AG09309 (cell line): ENCODE measurements at regions not wholly inside any gene's neighbourhood (a gene's known extent, or its start where the extent isn't known, plus 50 kb on each side); places are given as distances from the start of the nearest gene placed in this dataset.
"Not testable (repeated sequence)": the region's sequence is repeated elsewhere in the genome, so short reads cannot be mapped to it uniquely, and the experiment has no call there.

ENCODE experiments used
- DNase-seq: peaks from one replicate; pipeline ENCODE4 v3.0.0-alpha.2; 2010; ENCODE audit warnings: low read depth
- H3K4me3 ChIP-seq: 2 replicates; pipeline ENCODE4 v1.5.1; 2011; ENCODE audit warnings: mild to moderate bottlenecking, low read depth, low read length, moderate library complexity; ENCODE audit not compliant: control insufficient read depth
- TF ChIP-seq, protein P1 (sequence below): IDR thresholded peaks from 2 replicates; pipeline ENCODE4 v1.5.1; 2011; ENCODE audit warnings: mild to moderate bottlenecking, low read depth, low read length, inconsistent platforms; ENCODE audit not compliant: insufficient read depth, control insufficient read depth; ENCODE audit errors: missing control alignments

DNA sequence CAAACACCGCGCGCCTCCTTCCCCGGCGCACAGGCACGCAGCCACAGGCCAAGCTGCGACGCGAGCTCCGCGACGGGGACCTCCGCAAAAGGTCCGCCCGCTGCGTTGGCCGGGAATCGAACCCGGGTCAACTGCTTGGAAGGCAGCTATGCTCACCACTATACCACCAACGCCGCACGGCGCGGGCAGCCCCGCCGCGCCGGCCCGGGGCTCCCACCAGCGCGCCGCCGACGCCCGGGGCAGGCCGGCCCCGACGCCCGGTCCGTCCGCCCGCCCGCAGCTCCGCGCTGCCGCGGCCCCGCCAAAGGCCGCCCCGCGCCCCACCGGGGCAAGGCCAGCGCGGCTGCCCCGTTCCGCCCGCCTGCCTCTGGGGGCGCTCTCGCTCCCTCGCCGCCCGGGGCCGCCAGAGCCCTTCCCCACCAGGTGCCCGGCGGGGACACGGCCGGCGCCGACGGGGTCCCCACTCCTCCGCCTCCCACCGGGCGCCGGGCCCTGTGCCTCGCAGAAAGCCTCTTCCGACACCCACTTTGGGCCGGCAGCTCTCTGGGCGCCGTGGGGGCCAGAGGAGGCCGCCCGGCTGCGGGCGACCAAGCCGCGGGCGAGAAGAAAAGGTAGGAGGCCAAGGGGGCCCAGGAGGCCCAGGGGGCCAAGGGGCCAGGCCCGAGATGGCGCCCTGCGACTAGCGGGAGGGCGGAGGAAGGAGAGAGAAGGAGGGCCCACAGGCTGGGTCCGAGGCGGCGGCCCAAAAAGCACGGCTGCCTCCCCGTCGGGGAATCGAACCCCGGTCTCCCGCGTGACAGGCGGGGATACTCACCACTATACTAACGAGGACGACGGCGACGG, 50.2 kb upstream of the FCGR2A start:
- not testable (repeated sequence) for DNase-seq, H3K4me3 ChIP-seq

DNA sequence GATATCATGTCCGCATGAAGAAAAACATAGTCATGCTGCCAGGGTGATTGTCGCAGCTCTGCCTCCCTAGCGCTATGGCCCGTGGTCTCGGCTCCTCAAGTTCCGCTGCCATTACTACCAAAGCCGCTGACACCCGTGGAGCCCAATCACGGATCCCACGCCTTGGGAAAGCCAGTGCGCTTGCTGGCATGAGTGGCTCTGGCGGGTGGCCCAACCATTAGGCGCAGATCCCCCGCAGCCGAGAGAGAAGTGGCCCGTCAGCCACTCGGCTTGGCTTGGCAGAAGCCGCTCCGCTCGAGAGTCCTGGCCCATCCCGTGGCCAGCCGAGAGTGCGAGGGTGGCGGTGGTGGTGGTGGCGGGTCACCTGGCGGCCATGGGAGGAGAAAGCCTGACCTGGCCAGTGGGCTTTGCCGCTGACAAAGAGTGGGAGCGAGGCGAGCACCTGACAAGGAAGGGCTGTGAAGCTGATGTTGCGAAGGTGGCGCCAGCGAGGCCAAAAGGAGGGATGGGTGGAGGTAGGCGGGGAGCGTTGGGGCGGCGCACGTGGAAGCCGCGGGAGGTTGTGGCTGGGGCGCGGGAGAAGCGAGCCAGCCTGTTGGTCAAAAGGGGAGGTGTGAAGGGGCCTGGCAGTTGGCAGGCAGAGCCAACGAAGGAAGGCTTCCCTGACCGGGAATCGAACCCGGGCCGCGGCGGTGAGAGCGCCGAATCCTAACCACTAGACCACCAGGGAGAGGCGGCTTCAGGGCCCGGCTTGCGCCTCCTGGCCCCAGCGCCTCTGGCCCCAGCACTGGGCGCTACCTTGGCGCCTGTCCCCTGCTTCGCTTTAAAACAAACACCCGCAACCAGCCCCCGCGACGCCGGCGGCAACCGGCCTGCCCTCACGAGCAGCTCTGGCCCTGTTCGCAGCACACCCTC, 51.0 kb upstream of the FCGR2A start:
- not testable (repeated sequence) for DNase-seq, H3K4me3 ChIP-seq

DNA sequence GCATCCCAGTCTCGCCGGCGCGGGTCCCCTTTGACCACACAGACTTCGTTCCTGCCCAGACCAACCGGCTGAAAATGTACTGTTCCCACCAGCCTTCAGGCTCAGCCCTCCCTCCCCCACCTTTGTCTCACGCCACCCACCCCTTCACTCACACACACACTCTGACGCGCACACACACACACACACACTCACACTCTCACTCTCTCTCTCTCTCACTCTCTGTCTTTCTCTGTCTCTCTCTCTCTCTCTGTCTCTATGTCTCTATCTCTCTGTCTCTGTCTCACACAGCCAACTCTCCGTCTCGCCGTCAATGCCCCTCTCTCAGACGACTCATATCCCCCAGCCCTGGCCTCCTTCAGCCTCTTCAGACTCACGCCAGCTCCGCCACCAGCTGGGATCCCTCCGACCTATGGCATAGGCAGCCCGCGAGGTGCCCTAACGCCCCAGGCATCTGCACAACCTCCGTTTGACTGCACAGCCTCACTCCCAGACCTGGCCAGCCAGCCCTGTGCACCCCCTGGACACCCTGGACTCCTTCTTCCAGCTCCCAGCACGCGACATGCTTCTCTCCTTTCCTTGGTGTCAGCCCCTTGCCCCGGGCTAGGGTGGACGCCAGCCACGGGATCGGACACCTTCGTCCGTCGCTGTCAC, 53.4 kb upstream of the FCGR2A start:
- DNase-seq, H3K4me3 ChIP-seq: not testable (repeated sequence)

DNA sequence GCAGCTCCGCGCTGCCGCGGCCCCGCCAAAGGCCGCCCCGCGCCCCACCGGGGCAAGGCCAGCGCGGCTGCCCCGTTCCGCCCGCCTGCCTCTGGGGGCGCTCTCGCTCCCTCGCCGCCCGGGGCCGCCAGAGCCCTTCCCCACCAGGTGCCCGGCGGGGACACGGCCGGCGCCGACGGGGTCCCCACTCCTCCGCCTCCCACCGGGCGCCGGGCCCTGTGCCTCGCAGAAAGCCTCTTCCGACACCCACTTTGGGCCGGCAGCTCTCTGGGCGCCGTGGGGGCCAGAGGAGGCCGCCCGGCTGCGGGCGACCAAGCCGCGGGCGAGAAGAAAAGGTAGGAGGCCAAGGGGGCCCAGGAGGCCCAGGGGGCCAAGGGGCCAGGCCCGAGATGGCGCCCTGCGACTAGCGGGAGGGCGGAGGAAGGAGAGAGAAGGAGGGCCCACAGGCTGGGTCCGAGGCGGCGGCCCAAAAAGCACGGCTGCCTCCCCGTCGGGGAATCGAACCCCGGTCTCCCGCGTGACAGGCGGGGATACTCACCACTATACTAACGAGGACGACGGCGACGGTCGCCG, 57.4 kb upstream of the FCGR2A start:
- not testable (repeated sequence) for DNase-seq, H3K4me3 ChIP-seq

DNA sequence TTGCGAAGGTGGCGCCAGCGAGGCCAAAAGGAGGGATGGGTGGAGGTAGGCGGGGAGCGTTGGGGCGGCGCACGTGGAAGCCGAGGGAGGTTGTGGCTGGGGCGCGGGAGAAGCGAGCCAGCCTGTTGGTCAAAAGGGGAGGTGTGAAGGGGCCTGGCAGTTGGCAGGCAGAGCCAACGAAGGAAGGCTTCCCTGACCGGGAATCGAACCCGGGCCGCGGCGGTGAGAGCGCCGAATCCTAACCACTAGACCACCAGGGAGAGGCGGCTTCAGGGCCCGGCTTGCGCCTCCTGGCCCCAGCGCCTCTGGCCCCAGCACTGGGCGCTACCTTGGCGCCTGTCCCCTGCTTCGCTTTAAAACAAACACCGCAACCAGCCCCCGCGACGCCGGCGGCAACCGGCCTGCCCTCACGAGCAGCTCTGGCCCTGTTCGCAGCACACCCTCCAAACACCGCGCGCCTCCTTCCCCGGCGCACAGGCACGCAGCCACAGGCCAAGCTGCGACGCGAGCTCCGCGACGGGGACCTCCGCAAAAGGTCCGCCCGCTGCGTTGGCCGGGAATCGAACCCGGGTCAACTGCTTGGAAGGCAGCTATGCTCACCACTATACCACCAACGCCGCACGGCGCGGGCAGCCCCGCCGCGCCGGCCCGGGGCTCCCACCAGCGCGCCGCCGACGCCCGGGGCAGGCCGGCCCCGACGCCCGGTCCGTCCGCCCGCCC, 58.1 kb upstream of the FCGR2A start:
- H3K4me3 ChIP-seq, DNase-seq: not testable (repeated sequence)

DNA sequence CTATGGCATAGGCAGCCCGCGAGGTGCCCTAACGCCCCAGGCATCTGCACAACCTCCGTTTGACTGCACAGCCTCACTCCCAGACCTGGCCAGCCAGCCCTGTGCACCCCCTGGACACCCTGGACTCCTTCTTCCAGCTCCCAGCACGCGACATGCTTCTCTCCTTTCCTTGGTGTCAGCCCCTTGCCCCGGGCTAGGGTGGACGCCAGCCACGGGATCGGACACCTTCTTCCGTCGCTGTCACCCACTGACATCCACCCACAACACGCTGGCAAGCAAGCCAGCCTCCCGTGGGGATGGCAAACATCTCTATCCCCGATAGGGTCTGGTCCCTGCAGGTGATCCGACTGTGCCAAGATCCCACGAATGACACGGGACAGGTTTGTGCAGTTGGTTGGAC, 60.5 kb upstream of the FCGR2A start:
- DNase-seq: not testable (repeated sequence)

DNA sequence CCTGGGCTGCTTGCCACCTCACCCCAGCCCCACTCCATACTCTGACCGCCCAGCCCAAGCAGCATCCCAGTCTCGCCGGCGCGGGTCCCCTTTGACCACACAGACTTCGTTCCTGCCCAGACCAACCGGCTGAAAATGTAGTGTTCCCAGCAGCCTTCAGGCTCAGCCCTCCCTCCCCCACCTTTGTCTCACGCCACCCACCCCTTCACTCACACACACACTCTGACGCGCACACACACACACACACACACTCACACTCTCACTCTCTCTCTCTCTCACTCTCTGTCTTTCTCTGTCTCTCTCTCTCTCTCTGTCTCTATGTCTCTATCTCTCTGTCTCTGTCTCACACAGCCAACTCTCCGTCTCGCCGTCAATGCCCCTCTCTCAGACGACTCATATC, 61.0 kb upstream of the FCGR2A start:
- DNase-seq, H3K4me3 ChIP-seq: not testable (repeated sequence)

More for the DNA sequence above, 60.5 kb upstream of the FCGR2A start:
- H3K4me3 ChIP-seq: not testable (repeated sequence)

DNA sequence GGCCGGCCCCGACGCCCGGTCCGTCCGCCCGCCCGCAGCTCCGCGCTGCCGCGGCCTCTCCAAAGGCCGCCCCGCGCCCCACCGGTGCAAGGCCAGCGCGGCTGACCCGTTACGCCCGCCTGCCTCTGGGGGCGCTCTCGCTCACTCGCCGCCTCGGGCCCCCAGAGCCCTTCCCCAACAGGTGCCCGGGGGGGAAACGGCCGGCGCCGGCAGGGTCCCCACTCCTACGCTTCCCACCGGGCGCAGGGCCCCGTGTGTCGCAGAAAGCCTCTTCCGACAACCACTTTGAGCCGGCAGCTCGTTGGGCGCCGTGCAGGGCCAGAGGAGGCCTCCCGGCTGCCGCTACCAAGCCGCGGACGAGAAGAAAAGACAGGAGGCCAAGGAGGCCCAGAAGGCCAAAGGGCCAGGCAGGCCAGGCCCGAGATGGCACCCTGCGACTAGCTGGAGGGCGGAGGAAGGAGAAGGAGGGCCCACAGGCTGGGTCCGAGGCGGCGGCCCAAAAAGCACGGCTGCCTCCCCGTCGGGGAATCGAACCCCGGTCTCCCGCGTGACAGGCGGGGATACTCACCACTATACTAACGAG, 64.9 kb upstream of the FCGR2A start:
- TF ChIP-seq, protein P1, sequence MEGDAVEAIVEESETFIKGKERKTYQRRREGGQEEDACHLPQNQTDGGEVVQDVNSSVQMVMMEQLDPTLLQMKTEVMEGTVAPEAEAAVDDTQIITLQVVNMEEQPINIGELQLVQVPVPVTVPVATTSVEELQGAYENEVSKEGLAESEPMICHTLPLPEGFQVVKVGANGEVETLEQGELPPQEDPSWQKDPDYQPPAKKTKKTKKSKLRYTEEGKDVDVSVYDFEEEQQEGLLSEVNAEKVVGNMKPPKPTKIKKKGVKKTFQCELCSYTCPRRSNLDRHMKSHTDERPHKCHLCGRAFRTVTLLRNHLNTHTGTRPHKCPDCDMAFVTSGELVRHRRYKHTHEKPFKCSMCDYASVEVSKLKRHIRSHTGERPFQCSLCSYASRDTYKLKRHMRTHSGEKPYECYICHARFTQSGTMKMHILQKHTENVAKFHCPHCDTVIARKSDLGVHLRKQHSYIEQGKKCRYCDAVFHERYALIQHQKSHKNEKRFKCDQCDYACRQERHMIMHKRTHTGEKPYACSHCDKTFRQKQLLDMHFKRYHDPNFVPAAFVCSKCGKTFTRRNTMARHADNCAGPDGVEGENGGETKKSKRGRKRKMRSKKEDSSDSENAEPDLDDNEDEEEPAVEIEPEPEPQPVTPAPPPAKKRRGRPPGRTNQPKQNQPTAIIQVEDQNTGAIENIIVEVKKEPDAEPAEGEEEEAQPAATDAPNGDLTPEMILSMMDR: peak; percentile 55
- peak overlapping the region; percentile 59 for H3K4me3 ChIP-seq
- DNase-seq: no peak

DNA sequence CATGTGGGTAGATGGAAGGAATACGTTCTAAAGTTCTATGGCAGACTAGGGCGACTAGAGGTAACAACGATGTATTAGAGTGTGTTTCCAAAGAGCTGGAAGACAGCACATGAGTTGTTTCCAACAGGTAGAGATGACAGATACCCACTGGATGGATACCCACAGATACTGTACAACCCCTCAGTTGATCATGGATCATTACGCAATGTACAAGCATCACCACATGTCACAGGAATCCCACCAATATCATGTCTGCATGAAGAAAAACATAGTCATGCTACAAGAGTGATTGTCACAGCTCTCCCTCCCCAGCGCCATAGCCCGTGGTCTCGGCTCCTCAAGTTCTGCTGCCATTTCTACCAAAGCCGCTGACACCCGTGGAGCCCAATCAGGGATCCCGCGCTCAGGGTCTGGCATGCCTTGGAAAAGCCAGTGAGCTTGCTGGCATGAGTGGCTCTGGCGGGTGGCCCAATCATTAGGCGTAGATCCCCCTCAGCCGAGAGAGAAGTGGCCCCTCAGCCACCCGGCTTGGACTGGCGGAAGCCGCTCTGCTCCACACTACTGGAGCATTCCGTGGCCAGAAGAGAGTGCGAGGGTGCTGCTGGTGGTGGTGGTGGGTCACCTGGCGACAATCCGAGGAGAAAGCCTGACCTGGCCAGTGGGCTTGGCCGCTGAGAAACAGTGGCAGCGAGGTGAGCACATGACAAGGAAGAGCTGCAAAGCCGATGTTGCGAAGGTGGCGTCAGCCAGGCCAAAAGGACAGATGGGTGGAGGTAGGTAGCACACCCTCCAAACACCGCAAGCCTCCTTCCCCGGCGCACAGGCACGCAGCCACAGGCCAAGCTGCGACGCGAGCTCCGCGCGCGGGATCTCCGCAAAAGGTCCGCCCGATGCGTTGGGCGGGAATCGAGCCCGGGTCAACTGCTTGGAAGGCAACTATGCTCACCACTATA, 65.7 kb upstream of the FCGR2A start:
- H3K4me3 ChIP-seq: peak overlapping the region; percentile 33
- TF ChIP-seq, protein P1: no peak
- no peak for DNase-seq

DNA sequence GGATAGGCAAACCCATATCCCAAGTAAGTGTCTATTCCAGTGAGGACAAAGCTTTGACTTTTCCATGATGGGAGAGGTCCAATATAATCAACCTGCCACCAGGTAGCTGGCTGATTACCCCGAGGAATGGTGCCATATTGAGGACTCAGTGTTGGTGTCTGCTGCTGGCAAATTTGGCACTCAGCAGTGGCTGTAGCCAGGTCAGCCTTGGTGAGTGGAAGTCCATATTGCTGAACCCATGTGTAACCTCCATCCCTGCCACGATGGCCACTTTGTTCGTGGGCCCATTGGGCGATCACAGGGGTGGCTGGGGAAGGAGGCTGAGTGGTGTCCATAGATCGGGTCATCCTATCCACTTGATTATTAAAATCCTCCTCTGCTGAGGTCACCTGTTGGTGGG, 65.5 kb upstream of the CFAP126 start:
- not testable (repeated sequence) for DNase-seq, H3K4me3 ChIP-seq
